DND-41 (cell line): ENCODE measurements at regions not wholly inside any gene's neighbourhood (a gene's known extent, or its start where the extent isn't known, plus 50 kb on each side); places are given as distances from the start of the nearest gene placed in this dataset.

Source experiments
- ATAC-seq: fragments of 200-7000 bp; cut with Tn5 transposase; 3 replicates; pipeline ENCODE4 v1.9.1; 2021; ENCODE audit warnings: low read depth; ENCODE audit not compliant: insufficient read depth
- DNase-seq: peaks from one replicate; pipeline ENCODE4 v3.0.0-alpha.2; 2020
- H2AFZ ChIP-seq: 2 replicates; pipeline ENCODE4 v1.6.0; 2012; ENCODE audit warnings: low read depth, low read length
- H3K27ac ChIP-seq: 2 replicates; pipeline ENCODE4 v1.5.1; 2012; ENCODE audit warnings: low read length, inconsistent platforms
- H3K27me3 ChIP-seq: fragments of 200-600 bp; sonication (generic); 2 replicates; pipeline ENCODE4 v1.6.0; 2012; ENCODE audit warnings: low read length, mild to moderate bottlenecking, inconsistent platforms; ENCODE audit not compliant: insufficient read depth, poor library complexity
- H3K36me3 ChIP-seq: 2 replicates; pipeline ENCODE4 v1.5.1; 2012; ENCODE audit warnings: low read length, inconsistent platforms; ENCODE audit not compliant: insufficient read depth
- H3K4me1 ChIP-seq: 2 replicates; pipeline ENCODE4 v1.5.1; 2012; ENCODE audit warnings: mild to moderate bottlenecking, low read length; ENCODE audit not compliant: insufficient read depth
- H3K4me2 ChIP-seq: 2 replicates; pipeline ENCODE4 v1.6.0; 2012; ENCODE audit warnings: mild to moderate bottlenecking, moderate library complexity, low read length, inconsistent platforms; ENCODE audit not compliant: insufficient read depth
- H3K4me3 ChIP-seq, 2 experiments: fragments of 200-600 bp in 1 of 2; shearing (Covaris generic) in 1 of 2; 2 replicates each; pipeline ENCODE4 v1.5.1; 2012 to 2016; ENCODE audit warnings: inconsistent platforms in 2 of 2, low read length in 2 of 2, mild to moderate bottlenecking in 2 of 2, low read depth in 1 of 2, moderate library complexity in 1 of 2
- H3K79me2 ChIP-seq: 2 replicates; pipeline ENCODE4 v1.6.0; 2012; ENCODE audit warnings: low read length, inconsistent platforms; ENCODE audit not compliant: insufficient read depth
- H3K9ac ChIP-seq: 2 replicates; pipeline ENCODE4 v1.6.0; 2012; ENCODE audit warnings: low read depth, mild to moderate bottlenecking, inconsistent platforms, low read length, moderate library complexity
- H3K9me3 ChIP-seq: 2 replicates; pipeline ENCODE4 v1.5.1; 2012; ENCODE audit warnings: low read length, moderate library complexity, mild to moderate bottlenecking, inconsistent platforms; ENCODE audit not compliant: insufficient read depth, severe bottlenecking
- H4K20me1 ChIP-seq: 2 replicates; pipeline ENCODE4 v1.6.0; 2012; ENCODE audit warnings: low read length; ENCODE audit not compliant: insufficient read depth
- EZH2 ChIP-seq: IDR thresholded peaks from 3 replicates; pipeline ENCODE4 v1.6.1; 2012; ENCODE audit warnings: borderline replicate concordance, low read depth, mild to moderate bottlenecking, moderate library complexity, low read length, inconsistent platforms; ENCODE audit not compliant: severe bottlenecking
- TF ChIP-seq, protein P1 (sequence below): IDR thresholded peaks from 2 replicates; pipeline ENCODE4 v1.5.1; 2012; ENCODE audit warnings: borderline replicate concordance, low read length, moderate library complexity, mild to moderate bottlenecking; ENCODE audit not compliant: poor library complexity, severe bottlenecking; ENCODE audit errors: extremely low read depth

DNA sequence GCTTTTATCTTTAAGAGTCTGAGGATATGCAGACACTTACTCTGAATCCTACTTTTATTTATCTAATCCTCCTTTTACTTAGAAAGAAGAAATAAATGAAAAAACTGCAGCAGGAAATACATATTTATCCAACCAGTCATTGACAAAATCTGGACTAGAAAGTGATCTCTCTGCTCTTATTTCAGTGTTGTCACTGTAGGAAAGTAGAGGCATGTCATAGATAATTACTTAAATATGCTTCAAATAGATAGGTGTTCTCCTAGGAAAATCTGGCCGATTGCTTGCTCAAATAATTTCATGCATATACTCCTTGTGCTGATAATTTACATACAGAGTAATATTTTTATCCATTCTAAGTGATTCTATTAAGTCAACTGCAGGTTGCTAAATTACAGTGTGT is 2001.9 kb upstream of the C9orf72 start:
- no peak overlapping the region for H3K27ac ChIP-seq
- H3K4me2 ChIP-seq: no peak overlapping the region
- no peak for TF ChIP-seq EZH2
- no peaks in the 10 kb centered on the region for H4K20me1 ChIP-seq
- no peak overlapping the region for H3K9ac ChIP-seq
- no peaks in the 10 kb centered on the region for H3K9me3 ChIP-seq
- no peaks in the 10 kb centered on the region for H3K4me1 ChIP-seq
- no peaks in the 10 kb centered on the region for H3K27me3 ChIP-seq
- H3K79me2 ChIP-seq: no peaks in the 10 kb centered on the region
- H3K4me3 ChIP-seq: no peak overlapping the region
- no peaks in the 10 kb centered on the region for H3K36me3 ChIP-seq
- no peak overlapping the region for H2AFZ ChIP-seq
- ATAC-seq (no peak), DNase-seq (no peak)

DNA sequence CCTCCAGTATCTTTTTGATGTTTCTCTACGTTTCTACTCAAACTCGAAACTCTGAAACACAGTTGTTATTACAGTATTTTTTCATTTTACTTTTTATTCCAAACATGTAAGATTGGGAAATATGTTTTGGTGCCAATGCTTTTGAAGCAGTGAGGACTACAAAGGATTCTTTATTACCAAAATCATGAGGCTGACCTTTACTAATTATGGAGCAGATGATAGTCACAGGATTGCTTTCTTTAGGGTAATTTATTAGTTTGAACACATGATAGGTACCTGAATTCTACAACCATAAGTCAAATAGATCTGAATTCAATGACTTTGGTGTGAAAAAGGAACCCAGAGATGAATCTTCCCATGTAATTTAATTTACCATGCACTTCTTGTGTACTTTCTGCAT is 2015.1 kb upstream of the C9orf72 start:
- Histone ChIP-seq H3K27me3 (no peaks in the 10 kb centered on the region), H3K4me3 (no peak overlapping the region), H4K20me1 (no peaks in the 10 kb centered on the region), H3K79me2 (no peaks in the 10 kb centered on the region), H3K4me2 (no peak overlapping the region), H2AFZ (no peak overlapping the region), H3K36me3 (no peaks in the 10 kb centered on the region), H3K27ac (no peak overlapping the region), H3K9ac (no peak overlapping the region), H3K4me1 (no peaks in the 10 kb centered on the region), H3K9me3 (no peaks in the 10 kb centered on the region)
- ATAC-seq: no peak
- TF ChIP-seq, protein P1, sequence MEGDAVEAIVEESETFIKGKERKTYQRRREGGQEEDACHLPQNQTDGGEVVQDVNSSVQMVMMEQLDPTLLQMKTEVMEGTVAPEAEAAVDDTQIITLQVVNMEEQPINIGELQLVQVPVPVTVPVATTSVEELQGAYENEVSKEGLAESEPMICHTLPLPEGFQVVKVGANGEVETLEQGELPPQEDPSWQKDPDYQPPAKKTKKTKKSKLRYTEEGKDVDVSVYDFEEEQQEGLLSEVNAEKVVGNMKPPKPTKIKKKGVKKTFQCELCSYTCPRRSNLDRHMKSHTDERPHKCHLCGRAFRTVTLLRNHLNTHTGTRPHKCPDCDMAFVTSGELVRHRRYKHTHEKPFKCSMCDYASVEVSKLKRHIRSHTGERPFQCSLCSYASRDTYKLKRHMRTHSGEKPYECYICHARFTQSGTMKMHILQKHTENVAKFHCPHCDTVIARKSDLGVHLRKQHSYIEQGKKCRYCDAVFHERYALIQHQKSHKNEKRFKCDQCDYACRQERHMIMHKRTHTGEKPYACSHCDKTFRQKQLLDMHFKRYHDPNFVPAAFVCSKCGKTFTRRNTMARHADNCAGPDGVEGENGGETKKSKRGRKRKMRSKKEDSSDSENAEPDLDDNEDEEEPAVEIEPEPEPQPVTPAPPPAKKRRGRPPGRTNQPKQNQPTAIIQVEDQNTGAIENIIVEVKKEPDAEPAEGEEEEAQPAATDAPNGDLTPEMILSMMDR: no peak
- no peak for TF ChIP-seq EZH2
- DNase-seq: no peak

DNA sequence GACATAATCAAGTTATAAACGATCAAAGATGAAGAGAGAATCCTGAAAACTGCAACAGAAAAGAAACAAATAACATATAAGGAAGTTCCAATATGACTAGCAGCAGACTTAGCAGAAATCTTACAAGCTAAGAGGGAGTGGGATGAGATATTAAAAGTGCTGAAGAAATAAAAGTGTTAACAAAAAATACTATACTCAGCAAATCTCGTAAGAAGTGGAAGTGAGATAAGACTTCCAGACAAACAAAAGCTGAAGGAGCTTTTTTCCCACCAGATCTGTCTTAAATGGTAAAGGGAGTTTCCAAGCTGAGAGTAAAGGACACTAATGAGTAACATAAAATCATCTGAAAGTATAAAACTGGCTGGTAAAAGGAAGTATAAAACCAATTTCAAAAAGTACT is 2036.0 kb upstream of the C9orf72 start:
- DNase-seq (no peak), ATAC-seq (no peak)
- no peaks in the 10 kb centered on the region for H3K9me3 ChIP-seq
- H3K9ac ChIP-seq: no peak overlapping the region
- no peaks in the 10 kb centered on the region for H3K27me3 ChIP-seq
- no peak overlapping the region for H2AFZ ChIP-seq
- no peaks in the 10 kb centered on the region for H3K36me3 ChIP-seq
- no peaks in the 10 kb centered on the region for H3K4me1 ChIP-seq
- H3K4me2 ChIP-seq: no peak overlapping the region
- H3K79me2 ChIP-seq: no peaks in the 10 kb centered on the region
- H4K20me1 ChIP-seq: no peaks in the 10 kb centered on the region
- TF ChIP-seq, protein P1: no peak
- TF ChIP-seq EZH2: no peak
- no peak overlapping the region for H3K27ac ChIP-seq
- no peak overlapping the region for H3K4me3 ChIP-seq

DNA sequence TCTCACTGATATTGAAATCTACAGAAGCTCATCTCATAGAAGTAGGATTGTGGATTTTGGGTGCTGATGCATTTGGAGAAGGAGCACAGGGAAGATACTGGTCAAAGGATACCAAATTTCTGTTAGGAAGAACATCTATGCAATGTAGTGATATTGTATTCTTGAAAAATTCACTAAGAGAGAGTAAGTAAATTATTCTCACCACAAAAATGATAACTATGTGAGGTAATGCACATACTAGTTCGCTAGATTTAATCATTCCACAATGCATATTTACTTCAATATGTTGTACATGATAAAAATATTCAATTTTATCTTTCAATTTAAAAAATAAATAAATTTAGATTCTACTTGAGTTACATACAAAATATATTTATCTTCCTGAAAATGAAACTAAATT is 2040.5 kb upstream of the C9orf72 start:
- Histone ChIP-seq H3K9me3 (no peaks in the 10 kb centered on the region), H3K4me2 (no peak overlapping the region), H3K9ac (no peak overlapping the region), H3K79me2 (no peaks in the 10 kb centered on the region), H2AFZ (no peak overlapping the region), H4K20me1 (no peaks in the 10 kb centered on the region), H3K4me3 (no peak overlapping the region), H3K36me3 (no peaks in the 10 kb centered on the region), H3K27me3 (no peaks in the 10 kb centered on the region), H3K4me1 (no peaks in the 10 kb centered on the region), H3K27ac (no peak overlapping the region)
- no peak for TF ChIP-seq EZH2
- TF ChIP-seq, protein P1: no peak
- no peak for ATAC-seq
- DNase-seq: no peak
